NT2/D1 (cell line): ENCODE measurements at regions not wholly inside any gene's neighbourhood (a gene's known extent, or its start where the extent isn't known, plus 50 kb on each side); places are given as distances from the start of the nearest gene placed in this dataset.

ENCODE experiments used
- DNase-seq: peaks from one replicate; pipeline ENCODE4 v3.0.0-alpha.2; 2011; ENCODE audit warnings: low read depth, low spot score
- H3K27me3 ChIP-seq: 2 replicates; pipeline ENCODE4 v1.6.0; 2011; ENCODE audit warnings: mild to moderate bottlenecking; ENCODE audit not compliant: insufficient read length, insufficient read depth
- H3K36me3 ChIP-seq: 2 replicates; pipeline ENCODE4 v1.6.1; 2011; ENCODE audit warnings: mild to moderate bottlenecking, low read length, mixed read lengths; ENCODE audit not compliant: insufficient read depth, insufficient read length
- H3K4me1 ChIP-seq: 2 replicates; pipeline ENCODE4 v1.5.1; 2011; ENCODE audit not compliant: insufficient read depth, insufficient read length
- H3K4me3 ChIP-seq: 2 replicates; pipeline ENCODE4 v1.5.1; 2011; ENCODE audit warnings: low read depth; ENCODE audit not compliant: insufficient read length
- H3K9ac ChIP-seq: 2 replicates; pipeline ENCODE4 v1.6.0; 2011; ENCODE audit warnings: low read depth; ENCODE audit not compliant: insufficient read length
- H3K9me3 ChIP-seq: 2 replicates; pipeline ENCODE4 v1.5.1; 2011; ENCODE audit warnings: mild to moderate bottlenecking, low read length; ENCODE audit not compliant: insufficient read depth
- SUZ12 ChIP-seq: IDR thresholded peaks from 2 replicates; pipeline ENCODE4 v1.6.1; 2011; ENCODE audit not compliant: insufficient read length, insufficient read depth; ENCODE audit errors: extremely low read depth
- YY1 ChIP-seq: IDR thresholded peaks from 2 replicates; pipeline ENCODE4 v1.6.1; 2011; ENCODE audit not compliant: insufficient read length, insufficient read depth
- ZNF274 ChIP-seq: IDR thresholded peaks from 2 replicates; pipeline ENCODE4 v1.6.1; 2011; ENCODE audit warnings: mild to moderate bottlenecking, low read depth, low read length

DNA sequence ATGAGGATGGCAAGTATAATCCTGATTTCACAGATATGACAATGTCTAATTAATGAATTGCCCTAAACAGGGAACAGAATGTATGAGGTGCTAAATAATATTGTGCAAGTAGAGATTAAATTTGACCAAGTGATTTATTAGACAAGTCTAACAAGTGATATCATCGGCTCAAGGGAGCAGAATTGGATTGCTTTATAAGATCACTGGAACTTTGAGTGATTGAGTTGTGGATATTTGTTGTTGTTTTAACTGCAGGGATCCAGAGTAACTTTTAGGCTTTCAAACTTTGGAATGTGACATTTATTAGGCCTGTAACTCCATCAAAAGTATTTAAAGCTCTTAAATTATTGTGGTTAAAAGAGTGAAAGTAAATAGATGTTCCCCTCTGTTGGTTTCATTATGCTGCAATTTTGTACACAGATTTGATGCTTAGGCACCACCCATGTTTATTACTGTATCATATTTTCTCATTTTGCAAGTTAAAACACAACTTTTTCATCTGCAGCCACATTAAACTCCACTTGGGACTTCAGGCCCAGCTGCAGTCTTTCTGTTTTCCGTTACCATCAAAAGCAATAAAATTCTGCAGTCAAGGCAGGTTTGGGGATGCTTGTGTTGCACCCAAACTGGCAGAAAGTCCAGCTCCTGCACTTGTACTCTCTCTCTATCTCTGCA is 206.6 kb downstream of the HLX start:
- no peak overlapping the region for H3K4me3 ChIP-seq
- no peaks in the 10 kb centered on the region for H3K4me1 ChIP-seq
- TF ChIP-seq YY1 (no peak), ZNF274 (no peak), SUZ12 (no peak)
- no peaks in the 10 kb centered on the region for H3K27me3 ChIP-seq
- no peaks in the 10 kb centered on the region for H3K9me3 ChIP-seq
- no peak overlapping the region for H3K9ac ChIP-seq
- no peaks in the 10 kb centered on the region for H3K36me3 ChIP-seq
- no peak for DNase-seq

DNA sequence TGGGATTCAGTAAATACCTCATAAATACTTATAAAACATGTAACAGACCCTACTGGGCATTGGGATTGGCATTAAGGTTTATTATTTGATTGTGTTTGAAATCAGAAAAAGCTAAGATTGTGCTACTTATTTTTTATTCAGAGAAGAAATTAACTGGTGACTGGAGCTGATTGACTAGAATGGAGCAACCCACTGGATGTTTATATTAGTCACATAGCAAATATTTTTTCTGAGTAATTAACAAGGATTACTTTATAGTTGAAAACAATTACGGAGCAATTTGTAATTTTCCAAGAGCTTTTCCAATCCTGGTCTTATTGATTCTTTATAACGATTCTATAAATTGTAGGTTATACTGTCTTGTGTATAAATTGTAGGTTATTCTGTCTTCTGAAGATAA is 208.7 kb downstream of the HLX start:
- Histone ChIP-seq H3K4me3 (no peak overlapping the region), H3K27me3 (no peaks in the 10 kb centered on the region), H3K9ac (no peak overlapping the region), H3K4me1 (no peaks in the 10 kb centered on the region), H3K36me3 (no peaks in the 10 kb centered on the region), H3K9me3 (no peaks in the 10 kb centered on the region)
- DNase-seq = no peak
- TF ChIP-seq YY1 (no peak), ZNF274 (no peak), SUZ12 (no peak)

DNA sequence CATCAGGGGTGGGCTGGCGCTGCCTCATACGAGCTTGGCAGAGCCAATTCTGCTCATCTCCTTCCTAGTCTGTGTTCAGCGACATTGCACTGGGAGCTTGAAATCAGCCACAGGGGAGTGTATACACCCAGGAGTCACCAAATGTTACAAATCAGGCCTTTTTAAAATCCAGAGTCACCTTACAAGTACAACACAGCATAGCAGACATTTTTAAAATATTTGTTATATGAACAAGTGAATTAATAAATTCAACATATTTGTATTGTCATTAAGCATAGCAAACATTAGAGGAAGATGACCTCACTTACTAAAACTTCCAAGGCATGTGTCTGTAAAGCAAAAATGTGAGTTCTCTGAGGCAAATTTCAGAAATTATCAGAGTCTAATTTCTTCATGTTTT is 210.0 kb downstream of the HLX start:
- no peak overlapping the region for H3K9ac ChIP-seq
- H3K9me3 ChIP-seq = no peaks in the 10 kb centered on the region
- DNase-seq = no peak
- no peaks in the 10 kb centered on the region for H3K27me3 ChIP-seq
- H3K36me3 ChIP-seq = no peaks in the 10 kb centered on the region
- TF ChIP-seq SUZ12 (no peak), YY1 (no peak), ZNF274 (no peak)
- no peak overlapping the region for H3K4me3 ChIP-seq
- peaks cover 2% of the 10 kb centered on the region for H3K4me1 ChIP-seq

DNA sequence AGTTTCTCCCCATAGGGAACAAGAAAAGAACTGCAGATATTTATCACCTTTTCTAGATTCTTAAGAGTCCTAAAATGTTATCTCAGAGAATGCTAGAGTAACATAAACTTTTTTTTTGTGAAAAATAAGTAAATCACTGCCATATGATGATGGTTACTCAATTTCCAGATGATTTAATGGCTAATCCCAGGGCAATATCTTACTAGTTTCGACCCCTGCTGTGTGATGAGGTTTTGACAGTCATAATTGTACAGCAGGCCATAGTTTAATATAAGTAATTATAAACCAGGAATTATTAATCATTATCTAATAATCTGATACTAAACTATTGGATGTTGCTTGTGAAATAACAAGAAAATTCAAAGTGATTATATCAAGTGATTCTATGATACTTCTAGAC is 210.6 kb downstream of the HLX start:
- Histone ChIP-seq H3K36me3 (no peaks in the 10 kb centered on the region), H3K9me3 (no peaks in the 10 kb centered on the region), H3K27me3 (no peaks in the 10 kb centered on the region), H3K4me3 (no peak overlapping the region), H3K9ac (no peak overlapping the region), H3K4me1 (peaks cover 2% of the 10 kb centered on the region)
- no peak for DNase-seq
- TF ChIP-seq YY1 (no peak), ZNF274 (no peak), SUZ12 (no peak)

DNA sequence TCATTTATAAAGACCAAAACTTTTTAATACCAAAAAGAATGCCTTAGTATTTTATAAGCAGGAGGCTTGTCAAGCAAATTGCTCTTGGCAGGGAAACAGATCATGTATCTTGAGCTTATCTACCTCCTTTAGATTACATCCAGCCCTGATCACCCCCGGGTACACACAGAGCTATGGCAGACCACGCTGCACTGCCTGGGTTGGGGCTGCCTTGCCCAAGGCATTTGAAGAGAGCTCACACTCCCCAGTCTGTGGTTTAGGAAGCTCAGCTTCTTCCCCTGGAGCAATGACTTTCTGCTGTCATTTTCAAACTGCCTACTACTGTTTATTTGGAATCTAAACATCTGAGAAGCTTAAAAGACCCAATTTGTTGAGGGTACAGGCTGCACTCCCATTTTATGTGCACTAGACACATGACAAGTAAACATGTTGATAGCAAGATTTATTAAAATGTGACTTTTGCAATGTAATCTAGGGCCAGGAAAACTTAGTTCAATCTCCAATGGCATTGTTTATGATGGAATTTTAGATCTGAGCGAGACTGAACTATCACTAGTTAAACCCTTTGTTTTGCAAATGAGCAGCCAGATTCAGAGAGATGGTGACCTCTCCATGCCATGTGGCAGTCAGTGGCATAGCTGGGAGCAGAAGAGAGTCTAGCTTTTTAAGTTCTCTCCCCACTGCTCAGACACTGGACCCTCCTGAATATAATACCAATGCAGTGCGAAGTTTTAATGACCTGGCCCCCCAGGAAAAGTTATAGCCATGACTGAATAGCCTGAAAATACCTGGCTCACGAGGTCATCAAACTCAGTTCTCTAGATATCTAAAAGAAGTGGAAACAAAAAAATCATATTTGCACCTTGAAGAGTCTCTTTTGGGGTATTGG is 214.9 kb downstream of the HLX start:
- TF ChIP-seq ZNF274 = no peak
- TF ChIP-seq SUZ12 = no peak
- TF ChIP-seq YY1 = no peak
- H3K4me3 ChIP-seq = no peak overlapping the region
- no peak overlapping the region for H3K9ac ChIP-seq
- peaks cover 2% of the 10 kb centered on the region for H3K4me1 ChIP-seq
- no peaks in the 10 kb centered on the region for H3K36me3 ChIP-seq
- peaks cover 10% of the 10 kb centered on the region; the same call in 1 of the 2 replicates for H3K9me3 ChIP-seq
- H3K27me3 ChIP-seq = no peaks in the 10 kb centered on the region
- no peak for DNase-seq

DNA sequence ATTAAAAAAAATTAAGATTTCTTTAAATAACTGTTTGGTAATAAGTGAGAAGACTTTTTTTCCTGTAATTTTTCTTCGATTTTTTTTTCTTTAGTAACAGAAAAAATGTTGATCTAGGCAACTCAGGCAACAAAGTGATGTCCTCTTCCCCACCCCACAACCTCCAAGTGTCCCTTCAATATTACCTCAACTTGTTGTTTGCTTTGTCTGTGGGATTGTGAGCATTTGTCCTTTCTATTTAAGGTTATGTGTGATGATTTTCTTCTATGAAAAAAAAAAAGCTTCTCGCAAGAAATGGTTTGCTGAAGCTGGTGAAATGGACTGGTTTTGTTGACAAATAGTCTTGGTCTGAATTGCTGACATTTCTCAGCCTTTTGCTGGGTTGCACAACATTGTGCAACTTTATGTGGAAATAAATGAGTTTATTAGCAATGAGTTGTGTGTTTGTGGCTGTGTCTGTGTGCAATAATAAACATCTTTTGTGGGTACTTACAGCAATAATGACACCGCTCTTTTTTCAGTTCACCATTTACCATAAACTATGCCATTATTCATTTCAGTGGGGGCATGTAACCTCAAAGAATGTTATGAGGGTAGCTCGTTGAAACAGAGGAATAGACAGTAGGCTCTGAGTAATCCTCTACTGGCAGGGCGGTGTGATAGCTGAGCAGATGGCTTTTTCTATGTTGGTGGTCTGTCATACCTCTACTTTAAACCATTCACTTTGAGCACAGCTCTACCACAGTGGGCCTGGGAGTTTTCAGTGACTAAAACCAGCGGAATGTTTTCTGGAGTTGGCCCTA is 218.4 kb downstream of the HLX start:
- H3K9ac ChIP-seq = no peak overlapping the region
- H3K4me1 ChIP-seq = peaks cover 2% of the 10 kb centered on the region
- H3K36me3 ChIP-seq = no peaks in the 10 kb centered on the region
- H3K9me3 ChIP-seq = peaks cover 13% of the 10 kb centered on the region; the same call in 1 of the 2 replicates
- no peak overlapping the region for H3K4me3 ChIP-seq
- no peak for DNase-seq
- H3K27me3 ChIP-seq = no peaks in the 10 kb centered on the region
- TF ChIP-seq ZNF274 (no peak), SUZ12 (no peak), YY1 (no peak)
